T-helper 2 cell treated with Interferon-gamma antibody and Interleukin-4, amounts not matched to agents 100 ng/mL and 5 ng/mL, for 36 hours (primary cell): ENCODE measurements at regions not wholly inside any gene's neighbourhood (a gene's known extent, or its start where the extent isn't known, plus 50 kb on each side); places are given as distances from the start of the nearest gene placed in this dataset.
"Not testable (repeated sequence)": the region's sequence is repeated elsewhere in the genome, so short reads cannot be mapped to it uniquely, and the experiment has no call there.

ENCODE experiments used
- intact Hi-C: fragments of 100-400 bp; cut with micrococcal nuclease; formaldehyde crosslinking; loops from one replicate; pipeline ENCODE4 v1.15.1; 2023

DNA sequence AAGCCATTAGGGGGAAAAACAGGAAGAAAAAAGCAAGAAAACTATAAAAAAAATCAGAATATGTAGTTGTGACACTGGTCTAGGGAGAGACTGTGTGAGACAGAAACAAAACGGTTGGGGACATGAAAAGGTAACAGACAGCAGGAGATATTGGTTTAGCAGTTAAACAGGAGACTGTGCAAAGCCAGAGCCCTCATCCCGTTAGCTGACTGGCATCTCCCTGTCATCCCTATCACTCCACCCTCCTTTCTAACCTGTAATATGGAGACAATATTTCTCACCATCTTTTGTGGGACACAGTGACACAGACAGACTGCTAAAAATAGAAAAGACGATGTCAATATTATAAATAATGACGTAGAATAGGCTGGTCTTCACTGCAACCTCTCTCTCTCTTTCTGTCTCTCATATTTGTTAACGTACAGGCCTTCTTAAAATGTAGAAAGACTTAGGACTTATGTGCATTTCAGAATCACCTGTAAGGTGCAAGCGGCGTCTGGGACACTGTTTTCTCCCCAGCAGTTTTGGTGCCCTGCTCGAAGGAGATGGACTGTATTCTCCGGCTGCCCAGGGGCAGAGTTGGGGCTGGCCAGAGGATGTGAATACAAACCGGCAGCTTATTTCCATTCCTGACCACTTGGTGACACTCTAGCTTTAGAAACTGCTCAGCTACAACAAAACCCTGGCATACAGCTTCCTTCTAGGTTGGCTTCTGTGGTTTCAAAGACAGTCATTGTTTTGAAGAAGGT, 190.6 kb downstream of the MAT2B start:
- intact Hi-C loops: no loop called here

DNA sequence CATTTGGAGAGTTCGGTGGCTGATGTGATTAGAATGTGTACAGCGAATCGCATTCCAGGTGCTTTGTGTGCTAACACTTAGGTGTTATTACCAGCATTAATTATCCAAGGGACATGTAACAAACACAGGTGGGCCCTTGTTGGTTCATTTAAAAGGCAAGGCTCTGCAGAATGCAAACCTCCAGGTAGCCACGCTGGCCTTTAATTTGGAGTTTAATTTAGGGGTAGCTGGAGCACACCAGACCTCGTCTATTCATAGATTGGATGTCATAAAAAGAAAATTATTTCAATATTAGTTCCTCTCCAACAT, 191.1 kb downstream of the MAT2B start:
- intact Hi-C loops: no loop called here

DNA sequence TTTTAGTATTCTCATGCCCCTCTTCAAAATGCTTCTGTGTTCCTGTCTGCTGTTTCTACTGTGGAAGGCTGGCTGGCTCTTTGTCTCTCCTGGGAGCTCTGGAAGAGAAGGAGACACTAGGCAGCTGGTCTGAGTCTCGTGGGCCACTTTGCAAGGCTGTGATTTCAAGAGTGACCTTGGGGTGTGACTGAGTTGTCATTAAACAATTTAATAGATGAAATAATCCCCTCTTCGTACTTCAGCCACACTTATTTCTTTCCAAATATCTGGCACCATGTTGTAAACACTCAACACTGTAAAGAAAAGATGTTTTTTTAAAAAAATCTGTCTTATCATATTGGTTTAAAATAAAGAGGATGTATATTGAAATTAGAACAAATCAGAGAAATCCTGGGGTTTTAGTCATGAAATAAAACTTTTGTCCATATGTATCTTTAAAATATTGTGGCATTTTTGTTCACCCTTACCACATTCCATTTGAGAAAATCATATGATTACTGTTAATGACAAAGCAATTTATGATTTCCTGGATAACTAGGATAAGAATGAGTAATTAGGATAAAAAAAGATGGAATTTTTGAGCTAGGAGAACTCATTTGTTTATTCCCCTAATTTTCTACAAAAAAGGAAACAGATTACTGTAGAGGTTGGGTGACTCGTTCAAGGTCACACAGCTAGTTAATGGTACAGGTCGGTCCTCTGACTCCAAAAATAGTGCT, 200.8 kb downstream of the MAT2B start:
- intact Hi-C loops: no loop called here

DNA sequence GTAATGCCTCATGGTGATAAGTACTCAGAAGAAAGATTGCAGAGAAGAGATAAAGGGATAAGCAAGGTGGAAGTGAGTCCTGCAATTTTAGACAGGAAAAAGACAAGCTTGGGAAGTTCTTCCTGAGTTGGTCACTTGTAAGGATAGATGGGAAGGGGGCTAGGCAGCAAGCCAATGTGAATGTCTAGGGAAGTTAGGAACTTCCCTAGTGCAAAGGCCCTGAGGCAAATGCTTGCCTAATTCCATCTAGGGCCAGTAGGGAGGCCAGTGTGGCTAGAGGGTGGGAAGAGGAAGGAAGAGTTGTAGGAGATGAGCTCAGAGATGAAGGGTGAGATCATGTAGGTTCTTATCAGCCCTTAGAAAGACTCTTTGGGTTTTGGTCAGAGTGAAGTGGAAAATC, 206.6 kb downstream of the MAT2B start:
- intact Hi-C loops: no loop called here

DNA sequence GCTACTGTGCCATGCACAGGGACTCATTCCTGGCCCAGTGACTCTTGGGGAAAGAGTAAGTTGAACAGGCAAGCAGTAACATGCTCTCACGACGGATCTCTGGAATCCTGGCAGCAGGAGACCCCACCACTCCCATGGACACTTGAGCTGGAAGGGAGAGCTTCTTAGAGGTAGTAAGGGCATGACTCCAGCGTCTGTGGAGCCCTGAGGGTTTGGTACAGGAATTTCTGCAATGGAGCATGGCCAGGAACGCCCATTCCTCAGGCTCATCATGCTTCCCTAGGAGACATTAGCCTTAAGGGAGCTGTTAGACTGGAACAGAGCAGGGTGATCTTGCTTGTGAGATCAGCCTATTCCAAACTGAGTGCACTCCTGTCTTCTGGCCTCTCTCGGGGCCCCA, 212.9 kb downstream of the MAT2B start:
- intact Hi-C loops: no loop called here

DNA sequence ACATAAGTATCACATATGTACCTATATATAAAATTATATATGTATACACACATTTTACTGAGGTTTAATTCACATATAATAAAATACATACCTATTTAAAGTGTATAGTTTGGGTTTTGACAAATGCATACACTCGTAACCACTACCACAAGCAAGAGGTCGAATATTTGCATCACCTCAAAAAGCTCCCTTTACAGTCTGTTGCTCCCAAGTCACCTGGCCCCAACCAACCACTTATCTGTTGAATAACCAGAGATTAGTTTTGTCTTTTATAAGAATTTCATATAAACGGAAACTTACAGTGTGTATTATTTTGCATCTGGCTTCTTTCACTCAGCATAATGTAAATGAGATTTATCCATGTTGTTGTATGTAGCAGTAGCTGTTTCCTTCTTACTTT, 218.9 kb downstream of the MAT2B start:
- intact Hi-C loops: no loop called here

DNA sequence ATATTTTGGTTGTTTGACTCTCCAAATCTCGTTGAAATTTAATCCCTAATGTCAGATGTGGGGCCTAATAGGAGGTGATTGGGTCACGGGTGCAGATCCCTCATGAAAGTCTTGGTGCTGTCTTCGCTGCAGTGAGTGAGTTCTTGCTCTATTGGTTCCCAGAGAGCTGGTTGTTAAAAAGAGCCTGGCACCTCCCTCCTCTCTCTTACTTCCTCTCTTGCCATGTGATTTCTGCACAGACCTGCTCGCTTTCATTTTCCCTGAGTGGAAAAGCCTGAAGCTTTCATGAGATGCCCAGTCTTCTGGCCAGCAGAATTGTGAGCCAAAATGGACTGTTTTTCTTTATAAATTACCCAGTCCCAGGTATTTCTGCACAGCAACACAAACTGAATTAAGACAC, 221.6 kb downstream of the MAT2B start:
- intact Hi-C loops: no loop called here

DNA sequence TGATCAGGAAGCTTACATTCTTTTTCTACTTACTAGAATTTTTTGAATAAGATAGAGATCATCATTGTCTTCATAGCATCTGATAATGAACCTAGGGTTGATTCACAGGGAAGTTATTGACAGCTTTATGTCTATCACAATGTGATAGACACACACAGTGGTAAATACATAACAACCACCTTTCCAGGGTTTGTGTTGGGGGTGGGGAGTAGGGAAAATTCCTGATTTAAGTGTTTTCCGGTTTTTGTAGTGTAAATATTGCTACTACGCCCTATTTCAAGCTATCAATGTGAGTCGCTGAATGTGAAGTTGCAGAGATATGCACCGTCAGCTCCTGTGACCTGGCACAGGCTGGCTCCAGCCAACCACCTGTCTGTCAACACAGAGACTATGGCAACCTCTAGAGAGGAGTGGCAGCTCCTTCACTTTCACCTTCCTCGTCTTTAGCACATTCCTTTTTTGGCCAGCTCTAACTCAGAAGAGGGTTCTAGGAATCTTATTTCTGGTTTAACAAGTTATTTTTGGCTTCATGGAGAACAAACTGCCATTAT, 224.9 kb downstream of the MAT2B start:
- intact Hi-C loops: no loop called here

DNA sequence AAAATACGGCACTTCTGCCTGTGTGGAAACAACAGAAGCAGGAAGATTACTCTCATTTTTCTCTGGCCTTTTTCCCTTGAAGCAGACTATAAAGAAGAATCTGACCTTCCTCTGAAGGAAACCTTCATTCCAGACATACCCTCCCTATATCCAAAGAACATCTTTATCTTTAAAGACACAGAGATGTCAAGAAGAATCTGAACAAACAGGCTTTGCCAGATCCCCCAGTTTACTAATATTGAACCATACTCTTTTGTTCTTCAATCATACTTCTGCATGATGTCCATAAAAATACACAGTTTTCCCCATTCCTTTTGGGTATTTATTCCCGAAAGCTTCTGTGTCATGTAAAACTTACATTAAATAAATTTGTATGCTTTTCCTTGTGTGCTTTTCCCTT, 225.8 kb downstream of the MAT2B start:
- intact Hi-C loops: no loop called here

DNA sequence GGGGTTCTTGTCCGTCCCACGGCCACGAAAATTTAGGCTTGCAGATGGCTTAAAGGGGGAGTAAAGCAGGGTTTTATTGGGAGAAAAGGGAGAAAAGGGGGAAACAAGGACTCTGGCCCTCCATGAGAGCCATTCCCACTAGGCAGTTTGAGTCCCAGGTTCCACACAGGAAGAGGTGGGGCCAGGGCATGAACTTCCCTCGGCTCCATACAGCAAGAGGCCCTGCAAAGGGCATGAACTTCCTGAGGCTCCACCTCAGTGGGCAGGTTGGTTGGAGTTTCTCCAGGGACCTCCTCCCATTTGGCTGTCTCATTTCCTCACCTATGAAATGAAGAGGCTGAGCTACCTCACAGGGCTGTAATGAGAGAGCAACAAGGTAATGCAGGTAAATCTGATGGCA, 229.7 kb downstream of the MAT2B start:
- intact Hi-C loops: no loop called here

DNA sequence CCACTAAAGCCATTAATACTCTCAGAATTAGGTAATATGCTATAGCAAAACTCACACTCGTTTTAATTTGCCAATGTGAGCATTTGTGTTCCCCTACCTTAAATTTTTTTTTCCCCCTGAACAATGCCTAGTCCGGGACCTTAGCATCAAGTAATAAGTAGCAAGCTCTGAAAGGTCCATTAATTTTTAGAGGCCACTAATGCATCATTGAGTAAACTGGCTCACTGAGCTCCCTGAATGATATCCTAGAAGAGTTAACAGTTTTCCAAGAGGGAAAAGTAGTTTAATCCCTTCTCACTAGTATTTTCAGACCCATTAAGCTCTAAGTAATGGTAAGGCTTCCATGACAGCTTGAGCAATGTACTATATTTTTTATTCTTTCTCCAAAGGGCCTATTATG, 242.2 kb downstream of the MAT2B start:
- intact Hi-C loops: no loop called here

DNA sequence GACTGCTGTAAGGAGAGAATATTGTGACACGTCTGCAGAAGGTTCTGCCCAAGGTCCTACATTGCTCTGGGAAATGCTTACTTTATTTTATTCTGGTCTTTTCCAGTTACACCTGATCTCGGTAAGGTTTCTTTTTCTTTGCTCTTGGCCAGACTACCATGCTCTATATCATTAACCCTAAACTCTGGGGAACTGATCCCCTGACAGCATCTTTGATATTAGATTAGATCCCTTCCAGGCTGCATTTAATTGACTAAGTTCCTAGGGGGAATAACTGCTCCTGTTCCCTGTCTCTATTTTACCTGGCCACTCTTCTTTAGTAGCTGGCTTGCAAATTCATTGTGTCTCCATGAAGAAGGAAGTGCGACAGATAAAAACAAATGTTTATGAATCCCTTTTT, 243.5 kb downstream of the MAT2B start:
- intact Hi-C loops: no loop called here

DNA sequence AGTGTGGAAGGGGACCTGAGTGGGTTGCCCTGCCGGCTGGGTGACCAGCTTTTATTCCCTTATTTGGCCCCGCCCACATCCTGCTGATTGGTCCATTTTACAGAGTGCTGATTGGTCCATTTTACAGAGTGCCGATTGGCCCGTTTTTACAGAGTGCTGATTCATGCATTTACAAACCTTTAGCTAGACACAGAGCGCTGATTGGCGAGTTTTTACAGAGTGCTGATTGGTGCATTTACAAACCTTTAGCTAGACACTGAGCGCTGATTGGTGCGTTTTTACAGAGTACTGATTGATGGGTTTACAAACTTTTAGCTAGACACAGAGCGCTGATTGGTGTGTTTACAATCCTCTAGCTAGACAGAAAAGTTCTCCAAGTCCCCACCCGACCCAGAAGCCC, 245.0 kb downstream of the MAT2B start:
- intact Hi-C loops: not testable (repeated sequence)

DNA sequence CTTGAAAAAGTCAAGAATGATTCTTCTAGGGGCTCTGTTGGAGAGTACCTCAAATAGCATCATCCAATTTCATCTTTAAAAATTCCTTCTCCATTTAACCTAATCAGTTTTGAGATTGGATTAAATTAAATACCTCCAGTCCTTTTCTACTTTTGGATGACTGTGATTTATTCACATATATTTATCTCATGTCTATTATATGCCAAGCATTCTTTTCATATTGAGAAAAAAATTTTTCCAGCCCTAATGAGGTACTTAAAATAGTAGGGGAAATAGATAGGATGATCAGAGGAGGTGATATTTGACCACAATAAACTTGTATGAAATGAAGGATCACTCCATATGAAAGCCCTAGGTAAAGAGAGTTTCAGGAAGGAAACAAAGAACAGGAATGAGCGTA, 250.1 kb downstream of the MAT2B start:
- intact Hi-C loops: no loop called here

DNA sequence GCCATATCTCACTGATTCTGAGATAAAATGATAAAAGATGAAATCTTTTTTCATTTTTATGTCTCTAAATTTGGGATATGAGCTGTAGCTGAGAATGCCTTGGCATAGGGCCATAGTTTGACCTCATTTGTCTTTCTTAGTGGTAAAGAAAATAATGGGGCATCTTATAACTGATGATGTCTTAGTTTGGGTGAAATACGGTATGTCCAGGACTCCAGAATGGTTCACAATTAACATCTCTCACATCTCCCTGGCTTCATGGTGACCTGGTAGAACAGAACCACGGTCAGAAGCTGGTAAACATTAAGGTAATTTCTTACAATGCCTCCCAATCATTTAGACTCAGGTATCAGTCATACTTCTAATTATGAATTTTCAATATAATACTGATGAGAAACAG, 250.8 kb downstream of the MAT2B start:
- intact Hi-C loops: no loop called here

DNA sequence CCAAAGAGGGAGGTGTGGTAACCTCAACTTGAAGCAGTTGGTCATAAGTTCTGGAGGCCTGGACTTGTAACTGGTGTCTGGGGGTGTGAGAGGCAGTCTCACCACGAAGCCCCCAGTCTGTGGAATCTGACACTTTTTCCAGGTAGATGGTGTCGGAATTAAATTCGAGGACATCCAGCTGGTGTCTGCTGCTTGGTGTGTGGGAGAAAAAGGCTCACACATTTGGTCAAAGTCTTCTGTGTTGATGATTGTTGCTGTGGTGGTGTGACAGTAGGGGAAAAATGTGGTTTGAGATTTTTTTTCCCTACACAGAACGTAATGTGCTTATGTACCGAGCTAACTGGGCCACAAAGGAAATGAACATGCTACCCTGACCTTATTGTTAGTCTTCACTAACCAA, 251.9 kb downstream of the MAT2B start:
- intact Hi-C loops: no loop called here

DNA sequence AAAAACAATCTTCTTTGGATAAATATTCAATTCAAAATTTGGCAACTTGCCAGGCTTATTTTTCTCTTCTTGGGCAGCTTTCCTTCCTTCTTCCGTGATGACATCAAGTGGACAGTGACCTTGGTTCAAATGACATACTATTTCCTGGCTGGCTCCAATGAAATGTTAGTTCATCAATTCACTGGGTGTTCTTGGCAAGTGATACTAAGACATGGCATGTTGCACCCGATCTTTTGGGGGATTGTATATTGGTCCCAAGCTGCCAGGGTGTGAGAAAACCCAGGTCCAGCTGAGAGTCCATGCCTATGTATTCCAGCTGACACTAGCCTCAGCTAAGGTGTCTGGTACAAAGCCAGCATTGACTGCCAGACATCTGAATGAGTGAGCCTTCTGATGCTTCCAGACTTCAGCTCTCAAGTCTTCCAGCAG, 252.9 kb downstream of the MAT2B start:
- intact Hi-C loops: no loop called here

DNA sequence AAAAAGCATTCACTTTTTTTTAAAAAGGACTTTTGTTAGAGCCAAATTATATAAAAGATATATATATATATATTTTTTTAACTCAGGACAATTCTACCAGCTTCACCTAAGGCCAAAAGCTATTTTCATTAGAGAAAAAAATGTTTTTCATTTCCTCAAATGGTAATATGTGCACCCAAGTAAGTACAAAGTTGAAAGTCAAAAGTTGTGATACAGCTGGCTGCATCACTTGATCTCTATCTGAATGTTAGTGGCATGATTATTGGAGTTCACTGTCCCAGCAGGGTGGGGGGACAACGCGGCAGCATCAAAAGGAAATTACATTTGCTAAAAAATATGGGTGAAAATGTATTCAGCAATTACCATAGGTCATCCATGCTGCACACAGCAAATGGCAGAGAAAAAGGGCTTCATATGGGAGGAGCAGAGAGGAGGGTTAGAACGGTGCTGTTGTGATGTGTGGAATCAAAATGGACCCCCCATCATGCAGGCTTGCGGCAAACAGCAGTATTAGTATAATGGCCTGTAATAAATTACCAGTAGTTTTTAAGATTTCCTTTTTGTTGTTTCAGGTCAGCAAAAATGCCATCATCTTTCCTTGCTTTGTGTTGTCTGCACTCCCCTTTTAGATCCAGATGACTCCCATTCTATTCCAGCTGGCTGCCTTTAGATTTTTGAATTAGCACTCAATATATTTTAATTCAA, 253.7 kb downstream of the MAT2B start:
- intact Hi-C loops: no loop called here

DNA sequence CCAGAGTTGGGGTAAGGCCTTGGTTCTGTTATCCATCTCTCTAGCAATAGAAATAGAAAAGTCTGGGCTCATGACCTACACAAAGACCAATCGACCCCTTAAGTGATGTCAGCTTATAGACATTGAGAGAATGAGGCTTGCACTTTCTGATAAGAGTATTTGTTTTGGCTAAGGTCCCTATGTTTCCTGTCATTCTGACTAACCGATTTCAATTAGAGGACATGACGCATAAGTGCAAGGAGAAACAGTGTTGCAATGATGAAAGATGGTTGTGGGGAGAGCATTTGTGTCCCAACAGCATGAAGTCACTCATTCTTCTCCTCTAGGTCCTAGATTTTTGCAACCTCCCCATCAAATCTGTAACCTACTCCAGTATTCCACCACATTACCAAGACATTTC, 255.1 kb downstream of the MAT2B start:
- intact Hi-C loops: no loop called here

DNA sequence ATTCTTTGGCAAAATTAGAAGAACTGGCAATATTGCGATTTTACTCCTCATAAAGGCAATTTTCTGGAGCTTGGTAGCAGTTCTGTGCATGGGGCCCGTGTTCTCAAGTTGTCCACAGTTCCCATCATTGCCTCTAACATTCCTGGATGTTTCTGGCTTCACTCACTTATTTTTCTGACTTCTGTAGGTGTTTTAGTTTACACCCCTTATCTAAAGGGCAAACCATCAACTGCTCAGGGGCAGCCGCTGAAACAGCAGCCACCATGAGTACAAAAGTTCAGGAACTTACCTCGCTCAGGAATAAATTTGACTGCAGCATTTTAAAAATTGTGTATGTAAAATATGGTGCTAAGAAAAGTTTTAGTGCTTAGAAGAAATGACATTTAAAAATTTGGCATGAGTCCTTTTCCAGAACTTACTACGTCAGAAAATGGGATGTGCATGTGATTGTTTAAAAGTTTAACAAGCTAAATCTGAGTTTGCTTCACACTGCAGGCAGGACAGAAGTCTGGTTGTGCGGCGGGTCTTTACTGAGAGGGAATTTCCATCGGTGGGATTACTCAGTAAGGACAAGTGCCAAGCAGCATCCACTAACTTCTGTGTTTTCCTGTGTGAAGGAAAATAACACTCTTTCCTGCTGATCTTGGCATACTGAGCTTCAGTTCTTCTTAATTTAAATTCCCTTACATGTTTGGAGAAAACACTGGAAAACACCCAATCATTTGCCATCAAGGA, 261.7 kb downstream of the MAT2B start:
- intact Hi-C loops: no loop called here

DNA sequence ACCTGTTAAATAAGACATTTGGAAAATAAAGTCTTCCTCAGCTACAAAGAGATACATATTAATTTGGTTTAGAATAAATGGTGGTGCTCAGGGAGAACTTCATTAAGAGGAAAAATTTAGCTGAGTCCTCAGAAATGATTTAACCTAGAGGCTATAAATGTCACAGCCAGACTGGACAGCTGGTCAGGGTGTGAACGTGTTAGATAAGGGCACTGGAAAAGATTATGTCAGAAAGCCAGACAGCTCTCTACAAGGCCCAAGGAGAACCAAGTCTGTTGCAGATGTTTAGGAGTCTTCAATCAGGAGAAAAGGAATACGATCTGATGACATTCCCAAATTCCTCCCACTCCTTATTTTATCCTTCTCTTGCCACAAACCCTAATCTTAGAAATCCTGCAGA, 265.2 kb downstream of the MAT2B start:
- intact Hi-C loops: no loop called here

DNA sequence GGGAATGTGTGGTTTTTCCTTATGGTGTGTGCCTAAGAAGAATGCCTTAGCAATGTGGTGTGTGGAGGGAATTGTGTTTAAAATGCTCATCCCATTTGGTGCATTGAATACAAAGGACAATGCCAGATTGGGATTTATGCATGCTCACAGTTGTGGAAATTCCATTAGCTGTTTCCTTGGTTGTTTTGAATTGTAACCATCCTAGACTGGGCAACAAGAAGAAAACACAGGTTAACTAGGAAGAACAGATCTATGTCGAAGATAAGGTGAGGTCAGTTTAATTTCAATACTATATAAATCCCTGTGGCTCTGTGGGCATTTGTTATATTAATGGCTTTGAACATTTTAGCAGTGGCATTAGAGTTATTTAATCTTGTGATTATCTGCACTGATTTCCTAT, 266.8 kb downstream of the MAT2B start:
- intact Hi-C loops: no loop called here
